ENCODE measurements at regions not wholly inside any gene's neighbourhood (a gene's known extent, or its start where the extent isn't known, plus 50 kb on each side); places are given as distances from the start of the nearest gene placed in this dataset.
"Not testable (repeated sequence)": the region's sequence is repeated elsewhere in the genome, so short reads cannot be mapped to it uniquely, and the experiment has no call there.

- DNase-seq (ENCODE audit: low read depth) = no peak
Observed at GRCh38 chr6:11486959-11487358, 50.6 kb upstream of the TMEM170B start.

- peak; percentile 44 for DNase-seq (ENCODE audit: low read depth)
Observed at GRCh38 chr6:11486486-11486885, 51.1 kb upstream of the TMEM170B start.

- no peak for DNase-seq (ENCODE audit: low read depth)
Observed at GRCh38 chr6:11486051-11486450, 51.5 kb upstream of the TMEM170B start.

GRCh38 chr6:11485271-11485670, 52.3 kb upstream of the TMEM170B start:
- no peak for DNase-seq (ENCODE audit: low read depth)

- DNase-seq (ENCODE audit: low read depth) = no peak
Observed at GRCh38 chr6:11484441-11484840, 53.1 kb upstream of the TMEM170B start.

- no peak for DNase-seq (ENCODE audit: low read depth)
Observed at GRCh38 chr6:11482616-11483015, 54.9 kb upstream of the TMEM170B start.

GRCh38 chr6:11480541-11480940, 57.0 kb upstream of the TMEM170B start:
- DNase-seq (ENCODE audit: low read depth) = no peak

GRCh38 chr6:11479296-11479695, 58.3 kb upstream of the TMEM170B start:
- DNase-seq (ENCODE audit: low read depth) = no peak

- DNase-seq (ENCODE audit: low read depth) = no peak
Observed at GRCh38 chr6:11478586-11478985, 59.0 kb upstream of the TMEM170B start.

- DNase-seq (ENCODE audit: low read depth) = no peak
Observed at GRCh38 chr6:11475016-11475415, 62.5 kb upstream of the TMEM170B start.

GRCh38 chr6:11473008-11473740, 64.4 kb upstream of the TMEM170B start:
- DNase-seq (ENCODE audit: low read depth) = no peak

- no peak for DNase-seq (ENCODE audit: low read depth)
Observed at GRCh38 chr6:11471261-11471660, 66.3 kb upstream of the TMEM170B start.

GRCh38 chr6:11469684-11470083, 67.9 kb upstream of the TMEM170B start:
- DNase-seq (ENCODE audit: low read depth) = no peak

- DNase-seq (ENCODE audit: low read depth) = not testable (repeated sequence)
Observed at GRCh38 chr6:11468271-11468670, 69.3 kb upstream of the TMEM170B start.

GRCh38 chr6:11467364-11467763, 70.2 kb upstream of the TMEM170B start:
- no peak for DNase-seq (ENCODE audit: low read depth)

- DNase-seq (ENCODE audit: low read depth) = no peak
Observed at GRCh38 chr6:11463398-11463780, 74.2 kb upstream of the TMEM170B start.

- DNase-seq (ENCODE audit: low read depth) = no peak
Observed at GRCh38 chr6:11462742-11463397, 74.7 kb upstream of the TMEM170B start.

GRCh38 chr6:11460837-11461661, 76.5 kb upstream of the TMEM170B start:
- DNase-seq (ENCODE audit: low read depth) = no peak

- DNase-seq (ENCODE audit: low read depth) = peak; percentile 52
Observed at GRCh38 chr6:11460001-11460668, 77.4 kb upstream of the TMEM170B start.

GRCh38 chr6:11459079-11459610, 78.4 kb upstream of the TMEM170B start:
- DNase-seq (ENCODE audit: low read depth) = no peak

- no peak for DNase-seq (ENCODE audit: low read depth)
Observed at GRCh38 chr6:11458509-11458908, 79.0 kb upstream of the TMEM170B start.

GRCh38 chr6:11457422-11457821, 80.1 kb upstream of the TMEM170B start:
- DNase-seq (ENCODE audit: low read depth) = not testable (repeated sequence)
